Mucosa of stomach (tissue), 1 donor: ENCODE measurements at regions not wholly inside any gene's neighbourhood (a gene's known extent, or its start where the extent isn't known, plus 50 kb on each side); places are given as distances from the start of the nearest gene placed in this dataset.

Experiments
- H3K27me3 ChIP-seq: one replicate; pipeline ENCODE4 v1.7.0; 2013; ENCODE audit warnings: mild to moderate bottlenecking, low read length; ENCODE audit not compliant: control insufficient read depth, insufficient read depth
- H3K36me3 ChIP-seq: one replicate; pipeline ENCODE4 v1.7.0; 2013; ENCODE audit warnings: low read length; ENCODE audit not compliant: control insufficient read depth, insufficient read depth
- H3K4me1 ChIP-seq: one replicate; pipeline ENCODE4 v1.7.0; 2013; ENCODE audit warnings: mild to moderate bottlenecking, low read length; ENCODE audit not compliant: control insufficient read depth, insufficient read depth
- H3K4me3 ChIP-seq: one replicate; pipeline ENCODE4 v1.7.0; 2013; ENCODE audit warnings: low read length
- H3K9ac ChIP-seq: one replicate; pipeline ENCODE4 v1.7.0; 2013; ENCODE audit warnings: mild to moderate bottlenecking, low read length, moderate library complexity
- H3K9me3 ChIP-seq: one replicate; pipeline ENCODE4 v1.7.0; 2013; ENCODE audit warnings: mild to moderate bottlenecking, low read length, moderate library complexity; ENCODE audit not compliant: control insufficient read depth
- donor health status: Pancreatic carcinoma.

GRCh38 chr6:24009319-24009718 lies 116.7 kb upstream of the NRSN1 start:
- Histone ChIP-seq H3K9me3 (no peaks in the 10 kb centered on the region), H3K27me3 (no peaks in the 10 kb centered on the region), H3K4me3 (no peak overlapping the region), H3K36me3 (no peaks in the 10 kb centered on the region), H3K4me1 (no peaks in the 10 kb centered on the region), H3K9ac (no peak overlapping the region)

GRCh38 chr6:24010133-24010532 lies 115.9 kb upstream of the NRSN1 start:
- Histone ChIP-seq H3K27me3 (no peaks in the 10 kb centered on the region), H3K4me3 (no peak overlapping the region), H3K4me1 (no peaks in the 10 kb centered on the region), H3K9me3 (no peaks in the 10 kb centered on the region), H3K9ac (no peak overlapping the region), H3K36me3 (no peaks in the 10 kb centered on the region)

- Histone ChIP-seq H3K9me3 (no peaks in the 10 kb centered on the region), H3K36me3 (no peaks in the 10 kb centered on the region), H3K4me1 (no peaks in the 10 kb centered on the region), H3K27me3 (no peaks in the 10 kb centered on the region), H3K9ac (no peak overlapping the region), H3K4me3 (no peak overlapping the region)
These were observed 109.7 kb upstream of the NRSN1 start for GRCh38 chr6:24016286-24016685.

GRCh38 chr6:24016857-24017256 lies 109.2 kb upstream of the NRSN1 start:
- Histone ChIP-seq H3K4me1 (no peaks in the 10 kb centered on the region), H3K27me3 (no peaks in the 10 kb centered on the region), H3K4me3 (no peak overlapping the region), H3K36me3 (no peaks in the 10 kb centered on the region), H3K9me3 (no peaks in the 10 kb centered on the region), H3K9ac (no peak overlapping the region)

- Histone ChIP-seq H3K36me3 (no peaks in the 10 kb centered on the region), H3K4me1 (no peaks in the 10 kb centered on the region), H3K27me3 (no peaks in the 10 kb centered on the region), H3K4me3 (no peak overlapping the region), H3K9me3 (no peaks in the 10 kb centered on the region), H3K9ac (no peak overlapping the region)
These were observed 106.6 kb upstream of the NRSN1 start for GRCh38 chr6:24019393-24019792.

- Histone ChIP-seq H3K27me3 (no peaks in the 10 kb centered on the region), H3K9ac (no peak overlapping the region), H3K36me3 (no peaks in the 10 kb centered on the region), H3K9me3 (no peaks in the 10 kb centered on the region), H3K4me1 (no peaks in the 10 kb centered on the region), H3K4me3 (no peak overlapping the region)
These were observed 106.2 kb upstream of the NRSN1 start for GRCh38 chr6:24019830-24020229.

DNA sequence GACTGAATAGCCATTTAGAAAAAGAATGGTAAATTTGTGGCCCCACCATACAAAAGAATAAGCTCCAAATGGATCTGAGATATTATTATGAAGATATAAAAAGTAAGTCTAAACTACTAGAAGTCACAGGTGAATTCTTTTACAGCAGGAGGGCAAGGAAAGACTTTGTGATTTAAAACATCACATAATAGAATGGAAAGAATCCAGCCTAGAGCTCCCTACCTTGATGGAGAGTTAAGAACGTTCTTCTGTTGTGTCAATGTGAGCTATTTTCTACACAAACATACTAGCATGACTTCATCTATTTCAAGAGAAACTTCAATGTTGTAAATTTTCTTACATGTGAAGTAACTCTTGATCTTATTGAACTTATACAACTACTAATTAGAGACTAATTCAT lies 100.0 kb upstream of the NRSN1 start:
- Histone ChIP-seq H3K4me3 (no peak overlapping the region), H3K27me3 (no peaks in the 10 kb centered on the region), H3K4me1 (no peaks in the 10 kb centered on the region), H3K9ac (no peak overlapping the region), H3K36me3 (no peaks in the 10 kb centered on the region), H3K9me3 (no peaks in the 10 kb centered on the region)

GRCh38 chr6:24031496-24031895 lies 94.5 kb upstream of the NRSN1 start:
- H3K4me1 ChIP-seq: no peaks in the 10 kb centered on the region
- H3K9ac ChIP-seq: no peak overlapping the region
- H3K36me3 ChIP-seq: no peaks in the 10 kb centered on the region
- H3K4me3 ChIP-seq: no peak overlapping the region
- no peaks in the 10 kb centered on the region for H3K27me3 ChIP-seq
- H3K9me3 ChIP-seq: no peaks in the 10 kb centered on the region

DNA sequence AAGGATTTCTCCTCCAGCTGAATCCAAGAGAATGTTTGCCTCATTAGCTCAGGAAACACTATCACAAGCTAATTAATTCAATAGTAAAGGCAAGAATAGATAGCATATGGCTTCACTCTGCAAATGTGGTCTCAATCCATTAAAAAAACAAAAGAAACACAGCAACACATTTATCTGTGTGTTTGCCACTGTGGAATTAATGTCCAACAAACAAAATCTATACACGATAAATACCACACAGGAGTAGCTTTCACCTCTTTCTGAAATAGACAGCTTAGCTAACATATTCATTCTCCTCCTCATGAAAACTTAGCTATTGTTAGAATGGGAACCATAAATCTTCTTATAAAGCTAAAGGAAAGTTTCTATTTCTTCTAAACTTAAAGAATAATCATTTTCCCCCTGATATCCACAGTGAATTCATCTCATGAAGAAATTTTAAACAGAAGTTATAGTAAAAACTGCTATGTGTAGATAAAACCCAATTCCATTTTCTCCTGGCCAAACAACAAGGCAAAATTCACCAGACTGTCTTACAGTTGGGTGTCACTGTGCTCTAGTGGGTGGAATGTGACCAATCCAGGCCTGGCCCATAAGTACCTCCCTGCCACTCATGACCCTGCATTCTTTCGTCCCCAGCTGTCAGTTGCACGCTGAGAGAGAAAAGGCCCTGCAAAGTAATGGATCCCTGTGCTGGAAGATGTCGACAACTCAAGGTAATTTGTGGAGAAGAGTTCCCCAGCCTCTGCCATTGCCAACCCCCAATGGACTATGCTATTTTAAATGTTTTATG lies 92.9 kb upstream of the NRSN1 start:
- Histone ChIP-seq H3K9ac (no peak overlapping the region), H3K27me3 (no peaks in the 10 kb centered on the region), H3K36me3 (no peaks in the 10 kb centered on the region), H3K4me1 (no peaks in the 10 kb centered on the region), H3K4me3 (no peak overlapping the region), H3K9me3 (no peaks in the 10 kb centered on the region)

- Histone ChIP-seq H3K4me3 (no peak overlapping the region), H3K36me3 (no peaks in the 10 kb centered on the region), H3K9ac (no peak overlapping the region), H3K9me3 (no peaks in the 10 kb centered on the region), H3K4me1 (no peaks in the 10 kb centered on the region), H3K27me3 (no peaks in the 10 kb centered on the region)
These were observed 82.2 kb upstream of the NRSN1 start for GRCh38 chr6:24043848-24044247.

DNA sequence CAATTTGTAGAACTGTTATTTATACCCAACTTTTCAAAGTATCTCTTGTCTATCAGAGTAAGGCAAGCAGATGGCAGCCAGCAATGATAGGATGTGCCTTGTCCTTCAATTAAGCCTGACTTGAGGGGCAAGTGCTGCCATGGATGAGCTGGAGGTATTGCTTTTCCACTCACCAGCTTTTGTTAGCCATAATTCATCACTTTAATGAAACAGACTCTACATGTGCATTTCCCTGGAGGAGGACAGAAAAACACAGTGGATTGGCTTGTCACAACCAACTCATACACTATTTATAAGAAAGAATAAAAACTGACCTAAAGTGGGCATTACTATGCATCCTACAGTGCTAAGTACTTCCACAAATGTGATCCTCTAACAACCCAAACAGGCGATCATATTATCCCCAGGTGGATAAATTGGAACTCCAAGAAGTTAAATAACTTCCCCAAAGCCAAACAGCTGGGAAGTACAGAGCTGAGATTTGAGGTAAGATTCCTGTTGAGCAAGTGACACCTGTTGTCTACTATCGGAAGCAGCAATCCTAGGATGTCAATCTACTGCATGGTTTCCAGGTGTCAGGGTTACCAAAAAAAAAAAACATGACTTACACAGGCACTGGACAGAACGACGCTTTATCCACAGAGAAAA lies 73.9 kb upstream of the NRSN1 start:
- no peaks in the 10 kb centered on the region for H3K27me3 ChIP-seq
- H3K4me1 ChIP-seq: no peaks in the 10 kb centered on the region
- H3K36me3 ChIP-seq: no peaks in the 10 kb centered on the region
- no peaks in the 10 kb centered on the region for H3K9me3 ChIP-seq
- H3K9ac ChIP-seq: no peak overlapping the region
- no peak overlapping the region for H3K4me3 ChIP-seq

DNA sequence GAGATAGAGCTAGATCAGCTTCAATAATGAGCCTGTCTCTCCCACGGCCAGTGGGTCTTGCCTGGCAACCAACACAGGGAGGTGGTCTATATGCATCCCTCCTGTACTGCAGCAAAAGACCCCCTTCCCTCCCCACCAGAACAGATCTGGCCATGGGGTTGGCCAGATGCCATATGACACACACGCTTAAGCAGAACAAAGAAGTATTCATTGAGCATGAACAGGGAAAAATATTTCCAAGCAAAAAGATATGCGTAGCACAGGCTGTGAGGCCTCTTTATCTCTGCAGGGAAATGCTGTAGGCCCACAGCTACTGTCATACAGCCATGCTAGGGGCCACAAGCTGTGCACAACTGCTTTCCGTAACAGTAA lies 73.4 kb upstream of the NRSN1 start:
- H3K9ac ChIP-seq: no peak overlapping the region
- H3K4me1 ChIP-seq: no peaks in the 10 kb centered on the region
- H3K9me3 ChIP-seq: no peaks in the 10 kb centered on the region
- H3K27me3 ChIP-seq: no peaks in the 10 kb centered on the region
- H3K36me3 ChIP-seq: no peaks in the 10 kb centered on the region
- no peak overlapping the region for H3K4me3 ChIP-seq
